ENCODE measurements at regions not wholly inside any gene's neighbourhood (a gene's known extent, or its start where the extent isn't known, plus 50 kb on each side); places are given as distances from the start of the nearest gene placed in this dataset.
A peak's percentile ranks its signal among the peaks of the same experiment; 100 is the strongest.

- TF ChIP-seq, protein P1, sequence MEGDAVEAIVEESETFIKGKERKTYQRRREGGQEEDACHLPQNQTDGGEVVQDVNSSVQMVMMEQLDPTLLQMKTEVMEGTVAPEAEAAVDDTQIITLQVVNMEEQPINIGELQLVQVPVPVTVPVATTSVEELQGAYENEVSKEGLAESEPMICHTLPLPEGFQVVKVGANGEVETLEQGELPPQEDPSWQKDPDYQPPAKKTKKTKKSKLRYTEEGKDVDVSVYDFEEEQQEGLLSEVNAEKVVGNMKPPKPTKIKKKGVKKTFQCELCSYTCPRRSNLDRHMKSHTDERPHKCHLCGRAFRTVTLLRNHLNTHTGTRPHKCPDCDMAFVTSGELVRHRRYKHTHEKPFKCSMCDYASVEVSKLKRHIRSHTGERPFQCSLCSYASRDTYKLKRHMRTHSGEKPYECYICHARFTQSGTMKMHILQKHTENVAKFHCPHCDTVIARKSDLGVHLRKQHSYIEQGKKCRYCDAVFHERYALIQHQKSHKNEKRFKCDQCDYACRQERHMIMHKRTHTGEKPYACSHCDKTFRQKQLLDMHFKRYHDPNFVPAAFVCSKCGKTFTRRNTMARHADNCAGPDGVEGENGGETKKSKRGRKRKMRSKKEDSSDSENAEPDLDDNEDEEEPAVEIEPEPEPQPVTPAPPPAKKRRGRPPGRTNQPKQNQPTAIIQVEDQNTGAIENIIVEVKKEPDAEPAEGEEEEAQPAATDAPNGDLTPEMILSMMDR (IDR thresholded peaks at IDR 0.05; ENCODE audit: insufficient read depth, low read length), result no peak
- H3K4me3 ChIP-seq (ENCODE audit: low read depth, low read length), result no peak overlapping the region
Observed at GRCh38 chr4:129806986-129807385, 711.0 kb downstream of the C4orf33 start.

GRCh38 chr4:129808242-129808641 is 712.3 kb downstream of the C4orf33 start:
- TF ChIP-seq, protein P1 (IDR thresholded peaks at IDR 0.05; ENCODE audit: insufficient read depth, low read length), result no peak
- H3K4me3 ChIP-seq (ENCODE audit: low read depth, low read length), result no peak overlapping the region
- no peak for DNase-seq (ENCODE audit: low read depth)

More at GRCh38 chr4:129806986-129807385, 711.0 kb downstream of the C4orf33 start:
- DNase-seq (ENCODE audit: low read depth), result no peak

DNA sequence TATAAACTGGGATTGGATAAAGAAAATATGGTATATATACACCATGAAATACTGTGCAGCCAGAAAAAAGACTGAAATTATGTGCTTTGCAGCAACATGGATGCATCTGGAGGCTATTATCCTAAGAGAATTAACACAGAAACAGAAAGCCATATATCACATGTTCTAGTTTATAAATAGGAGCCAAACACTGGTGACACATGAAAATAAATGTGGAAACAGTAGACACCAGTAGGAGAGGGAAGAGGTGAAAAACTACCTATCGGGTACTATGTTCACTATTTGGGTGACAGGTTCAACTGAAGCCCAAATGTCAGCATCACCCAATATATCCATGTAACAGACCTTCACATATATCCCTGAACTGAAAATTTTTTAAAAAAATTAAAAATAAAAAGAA is 725.1 kb downstream of the C4orf33 start:
- H3K4me3 ChIP-seq (ENCODE audit: low read depth, low read length), result no peak overlapping the region
- TF ChIP-seq, protein P1 (IDR thresholded peaks at IDR 0.05; ENCODE audit: insufficient read depth, low read length), result no peak
- no peak for DNase-seq (ENCODE audit: low read depth)

GRCh38 chr4:129821963-129822362 is 726.0 kb downstream of the C4orf33 start:
- no peak overlapping the region for H3K4me3 ChIP-seq (ENCODE audit: low read depth, low read length)
- DNase-seq (ENCODE audit: low read depth), result no peak
- TF ChIP-seq, protein P1 (IDR thresholded peaks at IDR 0.05; ENCODE audit: insufficient read depth, low read length), result no peak

DNA sequence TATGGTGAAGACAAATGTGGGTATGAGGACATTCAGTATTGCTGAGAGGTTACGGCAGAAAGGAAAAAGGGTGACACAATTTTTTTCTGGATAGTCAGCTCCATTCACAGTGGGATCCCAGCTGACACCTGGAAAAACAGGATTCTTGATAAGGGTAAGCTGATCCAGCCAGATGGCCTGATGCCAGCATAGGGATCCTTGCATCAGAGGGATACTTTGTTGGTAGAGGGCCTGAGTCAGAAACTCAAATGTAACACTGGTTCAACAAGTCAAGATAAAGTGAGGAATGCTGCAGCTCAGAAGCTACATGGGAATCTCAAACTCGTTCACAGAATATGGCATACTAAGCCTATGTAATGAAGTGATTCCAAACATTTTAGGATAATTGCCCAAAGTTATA is 726.7 kb downstream of the C4orf33 start:
- peak; percentile 5 for DNase-seq (ENCODE audit: low read depth)
- TF ChIP-seq, protein P1 (IDR thresholded peaks at IDR 0.05; ENCODE audit: insufficient read depth, low read length), result no peak

GRCh38 chr4:129823105-129823504 is 727.2 kb downstream of the C4orf33 start:
- TF ChIP-seq, protein P1 (IDR thresholded peaks at IDR 0.05; ENCODE audit: insufficient read depth, low read length), result no peak
- no peak overlapping the region for H3K4me3 ChIP-seq (ENCODE audit: low read depth, low read length)
- DNase-seq (ENCODE audit: low read depth), result no peak

More for the DNA sequence above, 726.7 kb downstream of the C4orf33 start:
- H3K4me3 ChIP-seq (ENCODE audit: low read depth, low read length), result no peak overlapping the region

GRCh38 chr4:129829373-129829772 is 733.4 kb downstream of the C4orf33 start:
- DNase-seq (ENCODE audit: low read depth), result no peak
- H3K4me3 ChIP-seq (ENCODE audit: low read depth, low read length), result no peak overlapping the region
- TF ChIP-seq, protein P1 (IDR thresholded peaks at IDR 0.05; ENCODE audit: insufficient read depth, low read length), result no peak
